ENCODE measurements at regions not wholly inside any gene's neighbourhood (a gene's known extent, or its start where the extent isn't known, plus 50 kb on each side); places are given as distances from the start of the nearest gene placed in this dataset.

DNA sequence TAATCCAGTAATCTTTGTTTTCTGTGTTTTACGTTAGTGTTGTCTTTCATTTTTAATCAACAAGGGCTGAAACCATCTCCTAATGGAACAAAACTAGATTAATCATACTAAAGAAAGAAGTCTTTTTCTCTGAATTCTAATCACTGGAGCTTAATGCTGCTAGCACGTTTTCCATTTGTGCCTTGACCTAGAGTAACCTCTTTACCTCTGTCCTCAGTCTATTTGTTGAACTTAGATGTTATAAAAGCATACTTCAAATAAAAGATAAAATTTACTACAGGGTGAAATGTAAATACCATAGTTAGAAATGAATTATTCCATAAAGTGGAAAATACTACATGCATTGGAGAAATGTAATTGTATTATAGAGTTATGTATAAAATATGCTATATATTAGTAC, 207.1 kb downstream of the NKX6-1 start:
- H3K4me3 ChIP-seq = no peak overlapping the region
- H3K9ac ChIP-seq (ENCODE audit: insufficient read length) = no peak overlapping the region
- no peak for TF ChIP-seq POLR2AphosphoS5 (IDR thresholded peaks at IDR 0.05; ENCODE audit: borderline replicate concordance, low read depth, low read length)
- no peak for TF ChIP-seq EZH2 (IDR thresholded peaks at IDR 0.05)
- no peak for TF ChIP-seq FOXP2 (optimal IDR thresholded peaks at IDR 0.05; ENCODE audit: control extremely low read depth, extremely low read length, insufficient read depth)
- no peak for DNase-seq (ENCODE audit: low read depth, low spot score)
- no peaks in the 10 kb centered on the region for H3K36me3 ChIP-seq (ENCODE audit: insufficient read depth, low read length)
- H3K9me3 ChIP-seq (ENCODE audit: low read depth, low read length) = no peaks in the 10 kb centered on the region
- no peak overlapping the region for H3K27ac ChIP-seq

GRCh38 chr4:84286048-84286447, 213.0 kb downstream of the NKX6-1 start:
- no peak for DNase-seq (ENCODE audit: low read depth, low spot score)
- H3K9me3 ChIP-seq (ENCODE audit: low read depth, low read length) = no peaks in the 10 kb centered on the region
- no peak for TF ChIP-seq EZH2 (IDR thresholded peaks at IDR 0.05)
- no peak for TF ChIP-seq POLR2AphosphoS5 (IDR thresholded peaks at IDR 0.05; ENCODE audit: borderline replicate concordance, low read depth, low read length)
- no peak for TF ChIP-seq FOXP2 (optimal IDR thresholded peaks at IDR 0.05; ENCODE audit: control extremely low read depth, extremely low read length, insufficient read depth)
- H3K9ac ChIP-seq (ENCODE audit: insufficient read length) = no peak overlapping the region
- no peak overlapping the region for H3K4me3 ChIP-seq
- no peak overlapping the region for H3K27ac ChIP-seq
- no peaks in the 10 kb centered on the region for H3K36me3 ChIP-seq (ENCODE audit: insufficient read depth, low read length)

DNA sequence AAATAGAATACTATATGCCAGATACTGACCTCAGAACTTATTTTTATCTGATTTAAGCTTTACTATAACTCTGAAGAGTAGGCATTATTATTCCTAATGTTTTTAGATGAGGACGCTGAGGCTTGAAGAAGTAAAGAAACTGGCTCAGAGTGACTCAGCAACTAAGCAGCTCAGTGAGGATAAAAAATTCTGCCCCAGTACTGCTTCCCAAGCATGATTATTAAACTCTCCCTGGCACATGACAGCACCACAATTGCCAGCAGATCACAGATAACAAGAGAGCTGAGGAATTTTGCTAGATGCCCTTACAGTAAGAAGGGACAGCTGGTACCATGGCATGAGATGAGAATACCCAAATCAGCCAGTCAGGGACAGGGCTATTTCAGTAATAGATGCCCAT, 219.4 kb downstream of the NKX6-1 start:
- Histone ChIP-seq H3K4me3 (no peak overlapping the region), H3K9me3 (ENCODE audit: low read depth, low read length) (no peaks in the 10 kb centered on the region), H3K9ac (ENCODE audit: insufficient read length) (no peak overlapping the region), H3K36me3 (ENCODE audit: insufficient read depth, low read length) (no peaks in the 10 kb centered on the region), H3K27ac (no peak overlapping the region)
- TF ChIP-seq EZH2 (IDR thresholded peaks at IDR 0.05) (no peak), POLR2AphosphoS5 (IDR thresholded peaks at IDR 0.05; ENCODE audit: borderline replicate concordance, low read depth, low read length) (no peak), FOXP2 (optimal IDR thresholded peaks at IDR 0.05; ENCODE audit: control extremely low read depth, extremely low read length, insufficient read depth) (no peak)
- DNase-seq (ENCODE audit: low read depth, low spot score) = no peak

DNA sequence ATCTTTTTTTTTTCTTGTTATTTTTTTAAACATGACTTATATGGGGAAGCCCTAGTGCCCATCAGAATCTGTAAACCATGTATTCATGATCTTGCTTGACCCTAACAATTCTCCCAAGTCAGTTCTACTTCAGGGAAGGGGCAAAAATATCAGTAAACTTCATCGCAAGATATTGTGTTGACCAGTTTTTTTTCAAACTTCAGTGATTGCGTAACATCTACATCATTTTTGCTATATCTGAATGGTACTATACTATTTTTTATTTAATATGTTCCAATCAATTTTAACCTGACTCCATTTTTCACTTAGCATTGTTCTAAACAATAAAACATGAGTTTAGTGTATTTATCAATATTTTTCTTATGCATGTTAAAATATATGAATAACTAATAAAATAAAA, 221.2 kb downstream of the NKX6-1 start:
- Histone ChIP-seq H3K27ac (no peak overlapping the region), H3K4me3 (no peak overlapping the region), H3K9me3 (ENCODE audit: low read depth, low read length) (no peaks in the 10 kb centered on the region), H3K36me3 (ENCODE audit: insufficient read depth, low read length) (no peaks in the 10 kb centered on the region), H3K9ac (ENCODE audit: insufficient read length) (no peak overlapping the region)
- TF ChIP-seq EZH2 (IDR thresholded peaks at IDR 0.05) = no peak
- no peak for TF ChIP-seq FOXP2 (optimal IDR thresholded peaks at IDR 0.05; ENCODE audit: control extremely low read depth, extremely low read length, insufficient read depth)
- no peak for TF ChIP-seq POLR2AphosphoS5 (IDR thresholded peaks at IDR 0.05; ENCODE audit: borderline replicate concordance, low read depth, low read length)
- no peak for DNase-seq (ENCODE audit: low read depth, low spot score)

DNA sequence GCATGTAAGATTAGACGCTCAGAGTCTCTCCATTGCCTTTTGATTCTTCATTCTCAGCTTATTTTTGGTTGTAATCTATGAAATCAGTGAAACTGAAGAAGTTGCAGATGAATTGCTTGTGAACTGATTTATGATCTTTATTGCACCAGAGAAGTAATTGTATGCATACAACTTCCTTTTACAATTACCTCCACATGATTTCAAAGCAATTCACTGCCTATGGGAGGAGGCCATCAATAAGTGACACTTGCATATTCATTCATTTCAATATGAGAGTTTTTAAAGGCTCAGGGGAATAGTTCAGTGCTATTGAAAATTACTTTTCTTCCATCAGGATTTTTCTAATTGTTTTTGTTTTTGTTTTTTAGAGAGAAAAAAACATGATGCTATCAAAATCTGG, 222.3 kb downstream of the NKX6-1 start:
- H3K27ac ChIP-seq = no peak overlapping the region
- H3K9ac ChIP-seq (ENCODE audit: insufficient read length) = no peak overlapping the region
- no peak overlapping the region for H3K4me3 ChIP-seq
- no peaks in the 10 kb centered on the region for H3K36me3 ChIP-seq (ENCODE audit: insufficient read depth, low read length)
- DNase-seq (ENCODE audit: low read depth, low spot score) = no peak
- TF ChIP-seq POLR2AphosphoS5 (IDR thresholded peaks at IDR 0.05; ENCODE audit: borderline replicate concordance, low read depth, low read length) = no peak
- no peak for TF ChIP-seq EZH2 (IDR thresholded peaks at IDR 0.05)
- no peak for TF ChIP-seq FOXP2 (optimal IDR thresholded peaks at IDR 0.05; ENCODE audit: control extremely low read depth, extremely low read length, insufficient read depth)
- H3K9me3 ChIP-seq (ENCODE audit: low read depth, low read length) = no peaks in the 10 kb centered on the region

GRCh38 chr4:84269536-84270044, 229.5 kb downstream of the NKX6-1 start:
- no peaks in the 10 kb centered on the region for H3K36me3 ChIP-seq (ENCODE audit: insufficient read depth, low read length)
- TF ChIP-seq EZH2 (IDR thresholded peaks at IDR 0.05) (no peak), POLR2AphosphoS5 (IDR thresholded peaks at IDR 0.05; ENCODE audit: borderline replicate concordance, low read depth, low read length) (no peak), FOXP2 (optimal IDR thresholded peaks at IDR 0.05; ENCODE audit: control extremely low read depth, extremely low read length, insufficient read depth) (no peak)
- H3K27ac ChIP-seq = no peak overlapping the region
- no peak for DNase-seq (ENCODE audit: low read depth, low spot score)
- no peaks in the 10 kb centered on the region for H3K9me3 ChIP-seq (ENCODE audit: low read depth, low read length)
- H3K4me3 ChIP-seq = no peak overlapping the region
- no peak overlapping the region for H3K9ac ChIP-seq (ENCODE audit: insufficient read length)

DNA sequence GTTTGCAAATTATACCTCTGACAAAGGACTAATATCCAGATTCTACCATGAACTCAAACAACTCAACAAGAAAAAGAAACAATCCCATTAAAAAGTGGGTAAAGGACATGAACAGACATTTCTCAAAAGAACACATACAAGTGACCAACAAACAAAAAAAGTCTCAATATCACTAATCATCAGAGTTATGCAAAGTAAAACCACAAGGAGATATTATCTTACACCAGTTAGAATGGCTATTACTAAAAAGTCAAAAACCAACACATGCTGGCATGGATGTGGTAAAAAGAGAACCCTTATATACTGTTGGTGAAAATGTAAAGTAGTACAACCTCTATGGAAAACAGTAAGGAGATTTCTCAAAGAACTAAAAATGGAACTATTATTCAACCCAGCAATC, 234.4 kb downstream of the NKX6-1 start:
- TF ChIP-seq POLR2AphosphoS5 (IDR thresholded peaks at IDR 0.05; ENCODE audit: borderline replicate concordance, low read depth, low read length) = no peak
- no peak for TF ChIP-seq EZH2 (IDR thresholded peaks at IDR 0.05)
- TF ChIP-seq FOXP2 (optimal IDR thresholded peaks at IDR 0.05; ENCODE audit: control extremely low read depth, extremely low read length, insufficient read depth) = no peak

GRCh38 chr4:84263415-84263814, 235.7 kb downstream of the NKX6-1 start:
- Histone ChIP-seq H3K9ac (ENCODE audit: insufficient read length) (no peak overlapping the region), H3K9me3 (ENCODE audit: low read depth, low read length) (no peaks in the 10 kb centered on the region; the same call in none of the 2 replicates), H3K27ac (no peak overlapping the region), H3K4me3 (no peak overlapping the region), H3K36me3 (ENCODE audit: insufficient read depth, low read length) (no peaks in the 10 kb centered on the region)
- DNase-seq (ENCODE audit: low read depth, low spot score) = no peak
- TF ChIP-seq FOXP2 (optimal IDR thresholded peaks at IDR 0.05; ENCODE audit: control extremely low read depth, extremely low read length, insufficient read depth) (no peak), EZH2 (IDR thresholded peaks at IDR 0.05) (no peak), POLR2AphosphoS5 (IDR thresholded peaks at IDR 0.05; ENCODE audit: borderline replicate concordance, low read depth, low read length) (no peak)

More for the DNA sequence above, 234.4 kb downstream of the NKX6-1 start:
- Histone ChIP-seq H3K4me3 (no peak overlapping the region), H3K9me3 (ENCODE audit: low read depth, low read length) (no peaks in the 10 kb centered on the region; the same call in 1 of the 2 replicates), H3K36me3 (ENCODE audit: insufficient read depth, low read length) (no peaks in the 10 kb centered on the region), H3K27ac (no peak overlapping the region), H3K9ac (ENCODE audit: insufficient read length) (no peak overlapping the region)
- DNase-seq (ENCODE audit: low read depth, low spot score) = no peak

DNA sequence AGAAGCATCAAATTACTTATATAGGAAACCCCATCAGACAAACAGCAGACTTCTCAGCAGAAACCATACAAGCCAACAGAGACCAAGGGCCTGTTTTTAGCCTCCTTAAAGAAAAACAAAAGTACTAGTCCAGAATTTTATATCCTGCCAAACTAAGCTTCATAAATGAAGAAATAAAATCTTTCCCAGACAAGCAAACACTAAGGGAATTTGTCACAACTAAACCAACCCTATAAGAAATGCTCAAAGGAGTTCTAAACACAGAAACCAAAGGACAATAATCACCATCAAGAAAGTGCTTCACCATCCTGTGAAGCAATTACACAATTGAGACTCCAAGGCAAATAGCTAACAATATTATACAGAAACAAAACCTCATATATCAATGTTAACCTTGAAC, 238.6 kb downstream of the NKX6-1 start:
- DNase-seq (ENCODE audit: low read depth, low spot score) = no peak
- no peaks in the 10 kb centered on the region for H3K36me3 ChIP-seq (ENCODE audit: insufficient read depth, low read length)
- H3K4me3 ChIP-seq = no peak overlapping the region
- H3K27ac ChIP-seq = no peak overlapping the region
- TF ChIP-seq FOXP2 (optimal IDR thresholded peaks at IDR 0.05; ENCODE audit: control extremely low read depth, extremely low read length, insufficient read depth) (no peak), POLR2AphosphoS5 (IDR thresholded peaks at IDR 0.05; ENCODE audit: borderline replicate concordance, low read depth, low read length) (no peak), EZH2 (IDR thresholded peaks at IDR 0.05) (no peak)
- H3K9ac ChIP-seq (ENCODE audit: insufficient read length) = no peak overlapping the region
- no peaks in the 10 kb centered on the region; the same call in none of the 2 replicates for H3K9me3 ChIP-seq (ENCODE audit: low read depth, low read length)
